Peyer's patch (tissue), 4 donors: ENCODE measurements at regions not wholly inside any gene's neighbourhood (a gene's known extent, or its start where the extent isn't known, plus 50 kb on each side); places are given as distances from the start of the nearest gene placed in this dataset.

Source experiments
- POLR2A ChIP-seq, 2 donors: fragments of 450-650 bp; IDR thresholded peaks; one replicate each; pipeline ENCODE4 v1.5.1; 2017; ENCODE audit warnings: antibody characterized with exemption in 2 of 2, mild to moderate bottlenecking in 2 of 2, moderate library complexity in 2 of 2
- TF ChIP-seq, protein P1 (sequence below), 6 experiments: fragments of 450-650 bp in 4 of 6; fragments of 200-600 bp in 2 of 6; sonication (generic) in 1 of 6; IDR thresholded peaks; one replicate each; pipeline ENCODE4 v1.5.1; 2017 to 2019; ENCODE audit warnings: antibody characterized with exemption in 6 of 6, mild to moderate bottlenecking in 3 of 6, moderate library complexity in 1 of 6

DNA sequence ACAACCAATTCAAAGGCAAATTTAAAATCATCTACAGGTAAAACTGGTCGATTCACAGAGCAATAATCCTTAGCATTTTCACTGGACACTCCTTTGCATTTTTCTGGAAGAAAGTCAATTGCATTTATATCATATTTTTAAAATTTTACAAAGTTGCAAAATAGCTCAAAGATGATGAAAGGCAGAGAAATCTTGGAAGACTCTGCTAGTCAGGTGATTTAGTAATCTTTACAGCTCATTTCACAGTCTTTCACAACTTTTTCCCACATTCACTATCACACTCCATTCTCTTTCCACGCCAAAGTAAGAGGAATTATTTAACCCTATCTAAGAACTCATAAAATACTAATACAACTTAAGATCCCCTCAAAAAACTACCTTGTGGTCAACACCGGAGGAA, 1063.8 kb downstream of the EFNB2 start:
- TF ChIP-seq, protein P1, sequence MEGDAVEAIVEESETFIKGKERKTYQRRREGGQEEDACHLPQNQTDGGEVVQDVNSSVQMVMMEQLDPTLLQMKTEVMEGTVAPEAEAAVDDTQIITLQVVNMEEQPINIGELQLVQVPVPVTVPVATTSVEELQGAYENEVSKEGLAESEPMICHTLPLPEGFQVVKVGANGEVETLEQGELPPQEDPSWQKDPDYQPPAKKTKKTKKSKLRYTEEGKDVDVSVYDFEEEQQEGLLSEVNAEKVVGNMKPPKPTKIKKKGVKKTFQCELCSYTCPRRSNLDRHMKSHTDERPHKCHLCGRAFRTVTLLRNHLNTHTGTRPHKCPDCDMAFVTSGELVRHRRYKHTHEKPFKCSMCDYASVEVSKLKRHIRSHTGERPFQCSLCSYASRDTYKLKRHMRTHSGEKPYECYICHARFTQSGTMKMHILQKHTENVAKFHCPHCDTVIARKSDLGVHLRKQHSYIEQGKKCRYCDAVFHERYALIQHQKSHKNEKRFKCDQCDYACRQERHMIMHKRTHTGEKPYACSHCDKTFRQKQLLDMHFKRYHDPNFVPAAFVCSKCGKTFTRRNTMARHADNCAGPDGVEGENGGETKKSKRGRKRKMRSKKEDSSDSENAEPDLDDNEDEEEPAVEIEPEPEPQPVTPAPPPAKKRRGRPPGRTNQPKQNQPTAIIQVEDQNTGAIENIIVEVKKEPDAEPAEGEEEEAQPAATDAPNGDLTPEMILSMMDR (IDR thresholded peaks at IDR 0.05) = no peak
- no peak for TF ChIP-seq POLR2A (IDR thresholded peaks at IDR 0.05)
